ENCODE measurements at regions not wholly inside any gene's neighbourhood (a gene's known extent, or its start where the extent isn't known, plus 50 kb on each side); places are given as distances from the start of the nearest gene placed in this dataset.
A peak's percentile ranks its signal among the peaks of the same experiment; 100 is the strongest.

DNA sequence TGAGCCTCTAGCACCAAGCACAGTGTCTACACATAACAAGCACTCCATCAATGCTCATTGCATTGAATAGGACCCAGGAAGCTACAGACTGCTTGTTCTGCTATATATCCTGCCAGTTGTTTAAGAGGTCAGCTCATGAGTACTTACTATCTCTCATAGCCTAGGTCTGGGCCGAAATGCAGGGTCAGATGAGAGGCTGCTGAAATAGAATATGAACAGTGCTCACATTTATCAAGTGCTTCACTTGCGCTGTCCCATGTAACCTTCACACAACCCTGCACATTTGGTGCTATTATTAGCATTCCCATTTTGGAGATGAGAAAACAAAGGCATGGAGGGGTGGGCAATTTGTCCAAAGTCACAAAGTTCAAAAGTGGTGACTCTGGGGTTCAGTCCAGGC, 153.6 kb downstream of the FGF18 start:
- Histone ChIP-seq H2BK12ac (ENCODE audit: low read length in 2 of 2) (no peak overlapping the region), H2BK120ac (ENCODE audit: low read depth, low read length) (no peak overlapping the region), H3K4me3 (ENCODE audit: insufficient read depth in 1 of 2, low read depth in 1 of 2, low read length in 2 of 2) (no peak overlapping the region), H3K27me3 (ENCODE audit: control insufficient read depth in 1 of 2, insufficient read depth in 1 of 2, low read length in 2 of 2) (peaks cover 0 to 26% of the 10 kb centered on the region in 2 experiments), H3K27ac (ENCODE audit: low read length, poor library complexity, severe bottlenecking) (no peak overlapping the region), H3K79me1 (replicated peaks; ENCODE audit: low read length, poor library complexity, severe bottlenecking) (no peaks in the 10 kb centered on the region), H3K4me1 (ENCODE audit: control insufficient read depth, insufficient read depth, low read depth, low read length) (peaks cover 2% of the 10 kb centered on the region), H3K4me2 (ENCODE audit: low read length, poor library complexity, severe bottlenecking) (no peak overlapping the region), H3K23ac (ENCODE audit: low read length in 2 of 2) (no peak overlapping the region), H3K4ac (ENCODE audit: low read depth in 1 of 2, low read length in 2 of 2) (no peak overlapping the region), H3K18ac (ENCODE audit: low read depth in 1 of 2, low read length in 2 of 2) (no peak overlapping the region), H4K91ac (ENCODE audit: low read length) (no peak overlapping the region), H2AK5ac (ENCODE audit: low read length, severe bottlenecking) (no peak overlapping the region), H4K8ac (ENCODE audit: low read length) (no peak overlapping the region), H3K14ac (ENCODE audit: low read length in 2 of 2) (no peak overlapping the region), H2BK5ac (ENCODE audit: low read depth, low read length, poor library complexity, severe bottlenecking) (no peak overlapping the region), H3K36me3 (ENCODE audit: control insufficient read depth in 1 of 2, insufficient read depth in 2 of 2, low read depth in 1 of 2, low read length in 2 of 2) (no peaks in the 10 kb centered on the region), H3K9ac (ENCODE audit: low read length) (no peak overlapping the region), H2BK15ac (ENCODE audit: low read depth, poor library complexity, severe bottlenecking) (no peak overlapping the region), H3K9me3 (ENCODE audit: control insufficient read depth, low read length) (peaks cover 20% of the 10 kb centered on the region), H2AFZ (ENCODE audit: low read depth, low read length) (no peak overlapping the region)
- DNase-seq, result no peak
- 100% methylated on average over 1 of the region's 2 CpGs for WGBS

DNA sequence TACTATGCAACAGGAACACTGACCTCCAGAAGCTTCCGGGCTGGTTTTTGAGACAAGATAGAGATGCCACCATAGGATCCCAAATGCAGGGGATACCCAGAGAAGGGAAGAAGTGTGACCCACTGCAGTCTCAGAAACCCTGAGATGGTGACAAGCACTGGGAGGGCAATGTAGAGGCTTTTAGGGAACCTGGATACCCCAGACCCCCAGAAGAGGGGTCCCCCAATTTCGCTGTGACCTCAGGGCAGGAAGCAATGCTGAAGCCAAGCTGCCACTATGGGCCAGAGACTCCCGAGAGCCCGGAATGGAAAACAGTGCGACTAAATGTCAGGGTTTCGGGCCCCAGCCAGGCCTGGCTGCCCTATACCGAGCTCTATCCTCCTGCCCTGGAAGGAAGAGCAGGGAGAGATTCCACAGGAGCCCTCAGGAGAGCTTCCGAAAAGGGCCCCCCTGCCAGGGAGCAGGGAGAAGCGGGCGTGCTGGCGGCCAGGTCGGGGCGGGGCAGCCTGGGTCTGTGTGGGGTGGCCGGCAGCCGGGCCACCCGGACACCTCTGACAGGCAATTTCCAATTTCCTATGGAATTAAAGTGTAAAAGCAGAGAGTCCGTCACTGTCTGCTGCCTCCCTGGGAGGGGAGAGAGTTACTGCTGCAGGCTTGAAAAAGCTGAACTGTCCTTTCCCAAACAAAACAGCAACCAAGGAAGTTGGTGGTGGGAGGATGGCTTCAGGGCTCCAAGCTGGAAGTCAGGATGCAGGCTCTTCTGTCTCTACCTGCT, 154.2 kb downstream of the FGF18 start:
- Histone ChIP-seq H3K9me3 (ENCODE audit: control insufficient read depth, low read length) (peaks cover 16% of the 10 kb centered on the region), H3K18ac (ENCODE audit: low read depth in 1 of 2, low read length in 2 of 2) (no peak overlapping the region), H3K14ac (ENCODE audit: low read length in 2 of 2) (no peak overlapping the region), H3K36me3 (ENCODE audit: control insufficient read depth in 1 of 2, insufficient read depth in 2 of 2, low read depth in 1 of 2, low read length in 2 of 2) (no peaks in the 10 kb centered on the region), H3K27me3 (ENCODE audit: control insufficient read depth in 1 of 2, insufficient read depth in 1 of 2, low read length in 2 of 2) (peaks cover 0 to 26% of the 10 kb centered on the region in 2 experiments), H2BK5ac (ENCODE audit: low read depth, low read length, poor library complexity, severe bottlenecking) (no peak overlapping the region), H3K79me1 (replicated peaks; ENCODE audit: low read length, poor library complexity, severe bottlenecking) (no peaks in the 10 kb centered on the region), H3K23ac (ENCODE audit: low read length in 2 of 2) (no peak overlapping the region), H4K8ac (ENCODE audit: low read length) (no peak overlapping the region), H3K9ac (ENCODE audit: low read length) (peak overlapping the region; percentile 63), H2AFZ (ENCODE audit: low read depth, low read length) (no peak overlapping the region), H3K27ac (ENCODE audit: low read length, poor library complexity, severe bottlenecking) (no peak overlapping the region), H4K91ac (ENCODE audit: low read length) (no peak overlapping the region), H3K4me2 (ENCODE audit: low read length, poor library complexity, severe bottlenecking) (no peak overlapping the region), H3K4me1 (ENCODE audit: control insufficient read depth, insufficient read depth, low read depth, low read length) (peaks cover 4% of the 10 kb centered on the region), H2BK120ac (ENCODE audit: low read depth, low read length) (no peak overlapping the region), H2BK15ac (ENCODE audit: low read depth, poor library complexity, severe bottlenecking) (no peak overlapping the region), H3K4me3 (ENCODE audit: insufficient read depth in 1 of 2, low read depth in 1 of 2, low read length in 2 of 2) (peak overlapping the region in 1 of 2 experiments; percentile 42), H3K4ac (ENCODE audit: low read depth in 1 of 2, low read length in 2 of 2) (no peak overlapping the region), H2BK12ac (ENCODE audit: low read length in 2 of 2) (no peak overlapping the region), H2AK5ac (ENCODE audit: low read length, severe bottlenecking) (no peak overlapping the region)
- DNase-seq, result no peak
- 83% methylated on average over 13 of the region's 17 CpGs for WGBS

DNA sequence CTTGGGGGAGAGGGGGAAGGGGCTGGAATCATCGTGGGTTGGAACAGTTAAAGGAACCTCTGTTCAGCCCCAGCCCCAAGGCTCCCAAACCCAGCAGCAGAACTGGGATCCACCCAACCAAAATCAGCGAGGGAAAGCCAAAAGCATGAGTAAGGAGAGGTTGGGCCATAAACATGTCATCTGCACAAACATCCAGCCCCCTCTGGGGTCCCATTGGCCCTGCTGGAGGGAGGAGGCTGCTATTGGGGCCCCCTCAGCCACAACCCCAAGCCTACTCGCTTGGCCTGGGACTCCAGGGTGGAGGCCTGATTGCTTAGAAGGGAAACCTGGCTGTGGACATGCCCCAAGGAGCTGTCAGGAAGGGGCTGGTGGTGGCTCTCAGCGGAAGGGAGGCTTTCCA, 154.9 kb downstream of the FGF18 start:
- no peak overlapping the region for H3K23ac ChIP-seq (ENCODE audit: low read length in 2 of 2)
- no peak overlapping the region for H2BK5ac ChIP-seq (ENCODE audit: low read depth, low read length, poor library complexity, severe bottlenecking)
- H3K9ac ChIP-seq (ENCODE audit: low read length), result peak overlapping the region; percentile 63
- no peak for DNase-seq
- H3K4me3 ChIP-seq (ENCODE audit: insufficient read depth in 1 of 2, low read depth in 1 of 2, low read length in 2 of 2), result peak overlapping the region in 1 of 2 experiments; percentile 42
- no peak overlapping the region for H4K8ac ChIP-seq (ENCODE audit: low read length)
- peaks cover 9% of the 10 kb centered on the region for H3K9me3 ChIP-seq (ENCODE audit: control insufficient read depth, low read length)
- peaks cover 0 to 26% of the 10 kb centered on the region in 2 experiments for H3K27me3 ChIP-seq (ENCODE audit: control insufficient read depth in 1 of 2, insufficient read depth in 1 of 2, low read length in 2 of 2)
- no peak overlapping the region for H3K27ac ChIP-seq (ENCODE audit: low read length, poor library complexity, severe bottlenecking)
- 86% methylated on average over 3 of the region's 4 CpGs for WGBS
- no peak overlapping the region for H2BK120ac ChIP-seq (ENCODE audit: low read depth, low read length)
- no peaks in the 10 kb centered on the region for H3K79me1 ChIP-seq (replicated peaks; ENCODE audit: low read length, poor library complexity, severe bottlenecking)
- H2BK12ac ChIP-seq (ENCODE audit: low read length in 2 of 2), result no peak overlapping the region
- no peak overlapping the region for H3K18ac ChIP-seq (ENCODE audit: low read depth in 1 of 2, low read length in 2 of 2)
- H2AFZ ChIP-seq (ENCODE audit: low read depth, low read length), result no peak overlapping the region
- H3K36me3 ChIP-seq (ENCODE audit: control insufficient read depth in 1 of 2, insufficient read depth in 2 of 2, low read depth in 1 of 2, low read length in 2 of 2), result no peaks in the 10 kb centered on the region
- H2BK15ac ChIP-seq (ENCODE audit: low read depth, poor library complexity, severe bottlenecking), result peak overlapping the region; percentile 34
- H3K14ac ChIP-seq (ENCODE audit: low read length in 2 of 2), result no peak overlapping the region
- H2AK5ac ChIP-seq (ENCODE audit: low read length, severe bottlenecking), result no peak overlapping the region
- H3K4ac ChIP-seq (ENCODE audit: low read depth in 1 of 2, low read length in 2 of 2), result no peak overlapping the region
- H3K4me1 ChIP-seq (ENCODE audit: control insufficient read depth, insufficient read depth, low read depth, low read length), result peaks cover 4% of the 10 kb centered on the region
- H3K4me2 ChIP-seq (ENCODE audit: low read length, poor library complexity, severe bottlenecking), result no peak overlapping the region
- no peak overlapping the region for H4K91ac ChIP-seq (ENCODE audit: low read length)

GRCh38 chr5:171575386-171575785, 155.9 kb downstream of the FGF18 start:
- Histone ChIP-seq H2BK15ac (ENCODE audit: low read depth, poor library complexity, severe bottlenecking) (no peak overlapping the region), H2BK120ac (ENCODE audit: low read depth, low read length) (no peak overlapping the region), H3K18ac (ENCODE audit: low read depth in 1 of 2, low read length in 2 of 2) (no peak overlapping the region), H4K8ac (ENCODE audit: low read length) (no peak overlapping the region), H3K27me3 (ENCODE audit: control insufficient read depth in 1 of 2, insufficient read depth in 1 of 2, low read length in 2 of 2) (peaks cover 0 to 26% of the 10 kb centered on the region in 2 experiments), H3K9ac (ENCODE audit: low read length) (no peak overlapping the region), H3K79me1 (replicated peaks; ENCODE audit: low read length, poor library complexity, severe bottlenecking) (no peaks in the 10 kb centered on the region), H3K4me1 (ENCODE audit: control insufficient read depth, insufficient read depth, low read depth, low read length) (peaks cover 4% of the 10 kb centered on the region), H2AK5ac (ENCODE audit: low read length, severe bottlenecking) (no peak overlapping the region), H3K36me3 (ENCODE audit: control insufficient read depth in 1 of 2, insufficient read depth in 2 of 2, low read depth in 1 of 2, low read length in 2 of 2) (no peaks in the 10 kb centered on the region), H2AFZ (ENCODE audit: low read depth, low read length) (no peak overlapping the region), H3K27ac (ENCODE audit: low read length, poor library complexity, severe bottlenecking) (no peak overlapping the region), H3K4me3 (ENCODE audit: insufficient read depth in 1 of 2, low read depth in 1 of 2, low read length in 2 of 2) (no peak overlapping the region), H3K9me3 (ENCODE audit: control insufficient read depth, low read length) (no peaks in the 10 kb centered on the region), H3K14ac (ENCODE audit: low read length in 2 of 2) (no peak overlapping the region), H2BK5ac (ENCODE audit: low read depth, low read length, poor library complexity, severe bottlenecking) (no peak overlapping the region), H3K23ac (ENCODE audit: low read length in 2 of 2) (no peak overlapping the region), H3K4ac (ENCODE audit: low read depth in 1 of 2, low read length in 2 of 2) (no peak overlapping the region), H2BK12ac (ENCODE audit: low read length in 2 of 2) (no peak overlapping the region), H3K4me2 (ENCODE audit: low read length, poor library complexity, severe bottlenecking) (no peak overlapping the region), H4K91ac (ENCODE audit: low read length) (no peak overlapping the region)
- WGBS, result 100% methylated on average over 1 of the region's 3 CpGs
- no peak for DNase-seq
